ENCODE measurements at regions not wholly inside any gene's neighbourhood (a gene's known extent, or its start where the extent isn't known, plus 50 kb on each side); places are given as distances from the start of the nearest gene placed in this dataset.

DNA sequence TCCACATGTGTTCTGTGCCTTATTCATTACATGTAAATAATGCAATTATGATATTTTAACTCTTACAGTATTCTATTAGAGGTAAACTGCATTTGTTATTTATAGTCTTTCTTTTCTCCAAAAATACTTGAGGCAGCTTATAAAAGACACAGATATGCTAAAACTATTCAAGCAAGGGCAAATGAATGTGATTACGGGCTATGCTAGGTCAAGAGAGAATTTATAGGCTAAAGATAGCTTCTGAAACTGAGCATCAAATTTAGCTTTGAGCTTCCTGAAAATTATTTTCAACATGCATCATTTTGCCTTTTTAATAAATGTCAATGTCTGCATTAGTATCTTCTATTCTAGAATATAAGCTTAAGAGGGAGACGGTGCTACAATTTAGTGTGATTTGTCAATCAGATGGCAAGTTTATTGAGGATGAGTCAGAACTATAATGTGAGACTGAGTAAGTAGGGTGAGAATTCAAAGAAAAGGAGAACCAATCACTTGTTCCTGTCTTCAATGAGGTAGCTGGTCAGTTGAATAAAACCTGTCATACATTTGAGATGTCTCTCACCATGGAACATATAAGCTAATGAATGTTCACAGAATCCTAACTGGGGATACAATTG, 669.4 kb upstream of the CITED2 start:
- Histone ChIP-seq H3K9me3 (ENCODE audit: severe bottlenecking) (no peaks in the 10 kb centered on the region), H3K27me3 (ENCODE audit: insufficient read depth, poor library complexity, severe bottlenecking) (no peaks in the 10 kb centered on the region), H3K36me3 (ENCODE audit: low read depth) (no peaks in the 10 kb centered on the region), H3K27ac (ENCODE audit: poor library complexity, severe bottlenecking) (peak overlapping the region; percentile 72), H3K4me3 (ENCODE audit: severe bottlenecking) (no peak overlapping the region), H3K4me1 (ENCODE audit: insufficient read depth, poor library complexity, severe bottlenecking) (peaks cover 36% of the 10 kb centered on the region)
- TF ChIP-seq, protein P1, sequence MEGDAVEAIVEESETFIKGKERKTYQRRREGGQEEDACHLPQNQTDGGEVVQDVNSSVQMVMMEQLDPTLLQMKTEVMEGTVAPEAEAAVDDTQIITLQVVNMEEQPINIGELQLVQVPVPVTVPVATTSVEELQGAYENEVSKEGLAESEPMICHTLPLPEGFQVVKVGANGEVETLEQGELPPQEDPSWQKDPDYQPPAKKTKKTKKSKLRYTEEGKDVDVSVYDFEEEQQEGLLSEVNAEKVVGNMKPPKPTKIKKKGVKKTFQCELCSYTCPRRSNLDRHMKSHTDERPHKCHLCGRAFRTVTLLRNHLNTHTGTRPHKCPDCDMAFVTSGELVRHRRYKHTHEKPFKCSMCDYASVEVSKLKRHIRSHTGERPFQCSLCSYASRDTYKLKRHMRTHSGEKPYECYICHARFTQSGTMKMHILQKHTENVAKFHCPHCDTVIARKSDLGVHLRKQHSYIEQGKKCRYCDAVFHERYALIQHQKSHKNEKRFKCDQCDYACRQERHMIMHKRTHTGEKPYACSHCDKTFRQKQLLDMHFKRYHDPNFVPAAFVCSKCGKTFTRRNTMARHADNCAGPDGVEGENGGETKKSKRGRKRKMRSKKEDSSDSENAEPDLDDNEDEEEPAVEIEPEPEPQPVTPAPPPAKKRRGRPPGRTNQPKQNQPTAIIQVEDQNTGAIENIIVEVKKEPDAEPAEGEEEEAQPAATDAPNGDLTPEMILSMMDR (IDR thresholded peaks at IDR 0.05; ENCODE audit: poor library complexity, severe bottlenecking), result no peak
- peak; percentile 65 for ATAC-seq (ENCODE audit: low read depth)
- DNase-seq (ENCODE audit: low spot score), result no peak

DNA sequence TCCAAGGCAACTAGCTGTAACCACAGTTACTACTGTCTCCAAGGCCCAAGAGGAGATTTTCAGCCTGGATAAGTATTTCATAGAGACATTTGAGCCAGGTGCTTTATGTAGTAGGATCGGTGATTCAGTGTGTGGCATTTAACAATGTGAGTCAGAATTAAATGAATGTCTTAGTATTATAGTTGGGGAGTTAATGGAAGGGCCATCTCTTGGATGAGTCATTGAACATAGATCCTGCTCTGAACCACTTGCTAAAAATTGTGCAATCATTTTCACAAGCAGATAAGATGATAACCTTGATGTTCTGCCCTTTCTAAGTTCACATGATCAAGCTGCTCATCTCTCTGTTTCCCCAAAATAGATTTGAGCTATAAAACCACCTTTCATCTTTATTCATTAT, 668.9 kb upstream of the CITED2 start:
- no peak for DNase-seq (ENCODE audit: low spot score)
- TF ChIP-seq, protein P1 (IDR thresholded peaks at IDR 0.05; ENCODE audit: poor library complexity, severe bottlenecking), result no peak
- peak overlapping the region; percentile 72 for H3K27ac ChIP-seq (ENCODE audit: poor library complexity, severe bottlenecking)

DNA sequence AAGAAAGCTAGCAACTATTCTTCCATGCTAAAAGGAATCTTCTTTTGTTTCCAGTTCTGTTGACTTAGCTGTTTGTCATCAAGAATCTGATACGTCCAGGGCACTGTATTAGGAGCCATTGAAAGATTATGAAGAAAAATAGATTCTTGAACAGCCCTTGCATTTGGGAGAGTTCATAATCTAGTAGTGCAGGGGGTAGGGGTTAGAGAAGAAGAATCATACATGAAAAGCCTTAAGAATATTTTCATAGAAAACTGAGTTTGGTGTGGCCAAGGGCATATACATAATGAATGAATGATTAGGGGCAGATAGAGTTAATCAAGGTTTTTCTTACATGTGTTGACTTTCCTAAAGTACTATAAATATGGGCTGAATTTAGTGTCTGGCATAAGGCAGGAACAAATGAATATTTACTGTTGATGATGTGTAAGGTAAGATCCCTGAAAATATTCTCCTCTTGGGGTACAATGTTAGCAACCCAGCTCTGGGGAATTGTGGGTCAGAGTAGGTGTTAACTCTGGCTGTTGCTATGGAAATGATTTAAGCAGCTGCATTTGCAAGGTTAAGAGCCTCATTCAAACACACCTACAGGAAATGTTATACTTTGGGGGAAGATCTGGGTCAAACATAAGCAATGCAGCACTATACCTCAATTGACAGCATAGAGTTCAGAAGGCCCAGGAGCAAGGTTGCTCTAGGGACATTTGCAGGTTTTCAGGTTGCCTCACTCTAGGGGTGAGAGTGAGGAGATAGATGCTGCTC, 667.3 kb upstream of the CITED2 start:
- H3K27me3 ChIP-seq (ENCODE audit: insufficient read depth, poor library complexity, severe bottlenecking), result no peaks in the 10 kb centered on the region
- no peaks in the 10 kb centered on the region for H3K36me3 ChIP-seq (ENCODE audit: low read depth)
- H3K27ac ChIP-seq (ENCODE audit: poor library complexity, severe bottlenecking), result no peak overlapping the region
- H3K4me3 ChIP-seq (ENCODE audit: severe bottlenecking), result no peak overlapping the region
- ATAC-seq (ENCODE audit: low read depth) (no peak), DNase-seq (ENCODE audit: low spot score) (no peak)
- TF ChIP-seq, protein P1 (IDR thresholded peaks at IDR 0.05; ENCODE audit: poor library complexity, severe bottlenecking), result no peak
- H3K4me1 ChIP-seq (ENCODE audit: insufficient read depth, poor library complexity, severe bottlenecking), result peaks cover 36% of the 10 kb centered on the region
- no peaks in the 10 kb centered on the region for H3K9me3 ChIP-seq (ENCODE audit: severe bottlenecking)

More for the DNA sequence above, 668.9 kb upstream of the CITED2 start:
- no peaks in the 10 kb centered on the region for H3K36me3 ChIP-seq (ENCODE audit: low read depth)
- peak; percentile 94 for ATAC-seq (ENCODE audit: low read depth)
- H3K4me1 ChIP-seq (ENCODE audit: insufficient read depth, poor library complexity, severe bottlenecking), result peaks cover 36% of the 10 kb centered on the region
- no peak overlapping the region for H3K4me3 ChIP-seq (ENCODE audit: severe bottlenecking)
- H3K9me3 ChIP-seq (ENCODE audit: severe bottlenecking), result no peaks in the 10 kb centered on the region
- no peaks in the 10 kb centered on the region for H3K27me3 ChIP-seq (ENCODE audit: insufficient read depth, poor library complexity, severe bottlenecking)

DNA sequence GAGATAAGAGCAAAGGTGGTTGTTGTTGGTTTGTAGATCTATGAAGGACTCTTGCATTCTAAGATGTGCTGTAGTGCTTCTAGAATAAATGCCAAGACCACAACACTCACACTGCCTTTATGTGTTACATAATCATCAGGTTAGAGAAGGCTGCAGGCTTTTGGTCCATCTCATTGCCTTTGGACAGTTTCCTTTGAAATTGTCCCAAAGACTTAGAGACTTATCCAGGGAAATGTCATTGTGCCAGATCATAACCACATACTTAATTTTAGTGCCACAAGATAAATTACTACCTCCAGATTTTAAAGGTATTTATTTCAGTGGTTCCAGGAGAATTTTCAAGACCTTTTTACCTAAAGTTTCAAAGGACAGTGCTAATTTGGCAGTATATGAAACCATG, 666.6 kb upstream of the CITED2 start:
- H3K36me3 ChIP-seq (ENCODE audit: low read depth), result no peaks in the 10 kb centered on the region
- TF ChIP-seq, protein P1 (IDR thresholded peaks at IDR 0.05; ENCODE audit: poor library complexity, severe bottlenecking), result no peak
- peaks cover 36% of the 10 kb centered on the region for H3K4me1 ChIP-seq (ENCODE audit: insufficient read depth, poor library complexity, severe bottlenecking)
- ATAC-seq (ENCODE audit: low read depth) (no peak), DNase-seq (ENCODE audit: low spot score) (no peak)
- H3K4me3 ChIP-seq (ENCODE audit: severe bottlenecking), result no peak overlapping the region
- H3K27ac ChIP-seq (ENCODE audit: poor library complexity, severe bottlenecking), result peak overlapping the region; percentile 22
- H3K27me3 ChIP-seq (ENCODE audit: insufficient read depth, poor library complexity, severe bottlenecking), result no peaks in the 10 kb centered on the region
- H3K9me3 ChIP-seq (ENCODE audit: severe bottlenecking), result peaks cover 5% of the 10 kb centered on the region

DNA sequence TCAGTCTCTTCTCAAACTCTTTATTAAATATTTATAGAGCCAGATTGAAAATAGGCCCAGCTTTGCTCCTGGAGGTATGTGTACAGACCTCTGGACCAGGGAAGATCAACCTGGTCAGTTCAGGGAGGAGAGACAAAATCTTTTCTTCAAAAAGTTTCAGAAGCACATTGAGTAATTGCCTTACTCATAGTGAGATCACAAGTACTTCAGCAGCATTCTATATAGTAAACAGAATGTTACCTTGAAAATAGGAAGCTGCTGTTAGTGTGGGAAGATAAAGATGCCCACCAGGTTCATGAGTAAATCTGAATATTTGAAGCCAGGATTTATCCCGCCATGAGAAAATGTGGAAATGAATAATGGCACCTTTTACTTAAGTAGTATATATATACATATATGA, 665.9 kb upstream of the CITED2 start:
- H3K27ac ChIP-seq (ENCODE audit: poor library complexity, severe bottlenecking), result peak overlapping the region; percentile 22
- H3K4me1 ChIP-seq (ENCODE audit: insufficient read depth, poor library complexity, severe bottlenecking), result peaks cover 35% of the 10 kb centered on the region
- H3K4me3 ChIP-seq (ENCODE audit: severe bottlenecking), result no peak overlapping the region
- ATAC-seq (ENCODE audit: low read depth), result peak; percentile 59
- DNase-seq (ENCODE audit: low spot score), result no peak
- no peaks in the 10 kb centered on the region for H3K27me3 ChIP-seq (ENCODE audit: insufficient read depth, poor library complexity, severe bottlenecking)
- TF ChIP-seq, protein P1 (IDR thresholded peaks at IDR 0.05; ENCODE audit: poor library complexity, severe bottlenecking), result no peak
- no peaks in the 10 kb centered on the region for H3K36me3 ChIP-seq (ENCODE audit: low read depth)
- peaks cover 5% of the 10 kb centered on the region for H3K9me3 ChIP-seq (ENCODE audit: severe bottlenecking)

All from RWPE2 (cell line).